Peyer's patch (tissue), 4 donors: ENCODE measurements at regions not wholly inside any gene's neighbourhood (a gene's known extent, or its start where the extent isn't known, plus 50 kb on each side); places are given as distances from the start of the nearest gene placed in this dataset.

Experiments used
- POLR2A ChIP-seq, 2 donors: fragments of 450-650 bp; IDR thresholded peaks; one replicate each; pipeline ENCODE4 v1.5.1; 2017; ENCODE audit warnings: antibody characterized with exemption in 2 of 2, mild to moderate bottlenecking in 2 of 2, moderate library complexity in 2 of 2
- TF ChIP-seq, protein P1 (sequence below), 6 experiments: fragments of 450-650 bp in 4 of 6; fragments of 200-600 bp in 2 of 6; sonication (generic) in 1 of 6; IDR thresholded peaks; one replicate each; pipeline ENCODE4 v1.5.1; 2017 to 2019; ENCODE audit warnings: antibody characterized with exemption in 6 of 6, mild to moderate bottlenecking in 3 of 6, moderate library complexity in 1 of 6

DNA sequence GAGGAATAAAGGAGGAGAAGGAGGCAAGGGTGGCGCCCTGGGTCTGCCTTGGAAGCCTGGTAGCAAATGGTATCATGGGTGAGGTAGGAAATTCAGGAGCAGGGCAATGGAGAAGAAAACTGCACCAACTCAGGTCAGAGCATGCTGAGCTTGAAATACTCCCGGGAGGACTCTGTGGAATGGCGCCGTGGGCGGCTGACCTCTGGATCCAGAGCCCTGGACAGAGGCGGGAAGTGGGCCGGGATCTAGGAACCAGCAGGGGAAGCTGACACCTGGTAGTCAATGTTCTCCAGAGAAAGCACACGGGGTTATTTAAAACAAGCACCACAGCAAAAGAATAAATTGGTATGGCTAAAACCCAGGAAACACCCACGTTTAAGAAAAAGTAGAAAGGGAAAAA is 161.3 kb downstream of the INO80D start:
- TF ChIP-seq, protein P1, sequence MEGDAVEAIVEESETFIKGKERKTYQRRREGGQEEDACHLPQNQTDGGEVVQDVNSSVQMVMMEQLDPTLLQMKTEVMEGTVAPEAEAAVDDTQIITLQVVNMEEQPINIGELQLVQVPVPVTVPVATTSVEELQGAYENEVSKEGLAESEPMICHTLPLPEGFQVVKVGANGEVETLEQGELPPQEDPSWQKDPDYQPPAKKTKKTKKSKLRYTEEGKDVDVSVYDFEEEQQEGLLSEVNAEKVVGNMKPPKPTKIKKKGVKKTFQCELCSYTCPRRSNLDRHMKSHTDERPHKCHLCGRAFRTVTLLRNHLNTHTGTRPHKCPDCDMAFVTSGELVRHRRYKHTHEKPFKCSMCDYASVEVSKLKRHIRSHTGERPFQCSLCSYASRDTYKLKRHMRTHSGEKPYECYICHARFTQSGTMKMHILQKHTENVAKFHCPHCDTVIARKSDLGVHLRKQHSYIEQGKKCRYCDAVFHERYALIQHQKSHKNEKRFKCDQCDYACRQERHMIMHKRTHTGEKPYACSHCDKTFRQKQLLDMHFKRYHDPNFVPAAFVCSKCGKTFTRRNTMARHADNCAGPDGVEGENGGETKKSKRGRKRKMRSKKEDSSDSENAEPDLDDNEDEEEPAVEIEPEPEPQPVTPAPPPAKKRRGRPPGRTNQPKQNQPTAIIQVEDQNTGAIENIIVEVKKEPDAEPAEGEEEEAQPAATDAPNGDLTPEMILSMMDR (IDR thresholded peaks at IDR 0.05): no peak
- TF ChIP-seq POLR2A (IDR thresholded peaks at IDR 0.05): no peak
